GM21515 (cell line): ENCODE measurements at regions not wholly inside any gene's neighbourhood (a gene's known extent, or its start where the extent isn't known, plus 50 kb on each side); places are given as distances from the start of the nearest gene placed in this dataset.
"Not testable (repeated sequence)": the region's sequence is repeated elsewhere in the genome, so short reads cannot be mapped to it uniquely, and the experiment has no call there.

Experiments used
- ATAC-seq: cut with Tn5 transposase; IDR thresholded peaks from one replicate; pipeline ENCODE4 v1.9.1; 2021; ENCODE audit not compliant: unreplicated experiment

DNA sequence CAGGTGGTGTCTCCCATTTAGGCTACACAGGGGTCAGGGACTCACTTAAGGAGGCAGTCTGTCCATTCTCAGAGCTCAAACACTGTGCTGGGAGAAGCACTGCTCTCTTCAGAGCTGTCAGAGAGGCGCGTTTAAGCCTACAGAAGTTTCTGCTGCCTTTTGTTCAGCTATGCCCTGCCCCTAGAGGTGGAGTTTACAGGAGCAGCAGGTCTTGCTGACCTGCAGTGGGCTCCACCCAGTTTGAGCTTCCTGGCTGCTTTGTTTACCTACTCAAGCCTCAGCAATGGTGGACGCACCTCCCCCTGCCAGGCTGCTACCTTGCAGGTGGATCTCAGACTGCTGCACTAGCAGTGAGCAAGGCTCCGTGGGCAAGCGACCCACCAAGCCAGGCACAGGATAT is 260.1 kb downstream of the MEF2C start:
- ATAC-seq: not testable (repeated sequence)

GRCh38 chr5:88615767-88616166 is 267.2 kb downstream of the MEF2C start:
- ATAC-seq: not testable (repeated sequence)

DNA sequence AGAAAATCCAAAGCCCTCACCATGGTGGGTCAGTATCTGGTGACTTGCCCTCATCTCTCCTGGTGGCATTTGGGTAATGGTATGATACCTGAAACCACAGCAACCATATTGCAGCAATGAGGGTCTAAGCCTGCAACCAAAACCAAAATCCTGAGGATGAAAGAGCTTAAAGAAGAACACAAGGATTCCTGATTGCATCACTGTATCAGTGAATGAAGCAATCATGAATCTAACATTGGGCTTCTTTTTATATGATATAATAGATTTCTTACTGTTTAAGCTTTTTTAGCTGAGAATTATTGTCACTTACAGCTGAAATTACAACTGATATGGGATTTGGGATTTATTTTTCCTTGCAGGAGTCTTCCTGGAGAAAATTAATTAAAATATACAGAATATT is 269.9 kb downstream of the MEF2C start:
- no peak for ATAC-seq

DNA sequence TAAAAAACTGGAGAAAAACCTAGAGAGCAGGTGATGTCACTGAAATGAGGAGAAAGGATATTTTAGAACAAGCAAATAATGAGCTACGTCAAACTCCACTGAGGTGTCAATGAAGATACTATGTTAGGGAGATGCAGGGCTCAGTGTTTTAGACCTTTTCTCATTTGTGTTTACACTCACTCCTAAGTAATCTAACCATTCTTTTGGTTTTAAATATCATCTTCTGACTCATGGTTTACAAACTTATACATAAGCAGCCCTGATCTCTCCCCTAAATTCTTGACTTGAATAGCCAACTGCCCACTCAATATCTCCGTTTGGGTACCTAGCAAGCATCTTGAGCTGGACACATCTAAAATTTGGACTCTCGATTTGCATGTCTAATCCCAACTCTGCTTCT is 272.4 kb downstream of the MEF2C start:
- no peak for ATAC-seq

- no peak for ATAC-seq
Observed at GRCh38 chr5:88607492-88607891, 275.5 kb downstream of the MEF2C start.

DNA sequence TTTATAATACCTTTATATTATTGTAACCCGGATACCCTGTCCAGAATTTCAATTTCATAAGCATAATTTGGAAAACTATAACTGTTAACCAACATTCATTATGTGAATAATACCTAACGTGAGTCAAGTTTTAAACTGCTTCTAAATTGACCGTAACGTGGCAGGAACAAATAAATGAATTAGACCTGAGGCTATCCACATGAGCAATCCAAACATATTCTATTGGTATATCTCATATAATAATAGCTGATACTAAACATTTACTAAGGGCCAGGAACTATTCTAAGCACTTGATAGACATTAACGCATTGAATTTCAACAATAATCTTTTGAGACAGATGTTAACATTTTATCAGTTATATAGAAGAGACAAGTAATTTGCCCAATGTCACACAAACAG is 276.4 kb downstream of the MEF2C start:
- no peak for ATAC-seq

DNA sequence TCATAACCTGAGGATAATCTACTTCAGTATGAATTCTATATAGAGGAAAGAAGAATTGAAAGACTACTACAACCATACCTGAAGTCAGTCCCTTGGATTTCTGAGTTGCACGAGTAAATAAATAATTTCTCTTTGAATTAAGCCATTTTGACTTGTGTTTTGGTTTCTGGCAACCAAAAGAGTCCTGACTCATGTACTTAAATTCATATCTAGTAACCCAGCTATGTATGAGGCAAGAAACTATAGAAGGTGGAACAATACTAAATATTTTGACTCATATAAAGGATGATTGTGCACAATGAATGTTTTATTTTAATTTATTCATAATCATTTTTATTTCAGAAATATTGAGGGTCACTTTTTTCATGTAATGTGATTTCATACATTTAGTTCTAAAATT is 276.8 kb downstream of the MEF2C start:
- no peak for ATAC-seq

DNA sequence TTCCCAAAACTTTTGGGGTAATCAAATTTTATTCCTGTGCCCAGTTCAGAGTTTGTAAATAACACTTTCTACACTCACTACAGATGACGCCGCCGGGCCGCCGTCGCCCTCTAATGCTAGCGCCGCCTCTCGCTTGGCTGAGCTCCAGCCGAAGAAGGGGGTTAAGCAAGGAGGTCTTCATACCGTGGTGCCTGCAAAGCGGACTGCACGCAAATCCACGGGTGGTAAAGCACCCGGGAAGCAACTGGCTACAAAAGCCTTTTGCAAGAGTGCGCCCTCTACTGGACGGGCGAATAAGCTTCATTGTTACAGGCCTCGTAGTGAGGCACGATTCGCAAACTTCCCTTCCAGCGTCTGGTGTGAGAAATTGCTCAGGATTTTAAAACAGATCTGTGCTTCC is 280.4 kb downstream of the MEF2C start:
- ATAC-seq: no peak

GRCh38 chr5:88594441-88594840 is 288.5 kb downstream of the MEF2C start:
- ATAC-seq: no peak

GRCh38 chr5:88588609-88589008 is 294.4 kb downstream of the MEF2C start:
- ATAC-seq: no peak

GRCh38 chr5:88583471-88583870 is 299.5 kb downstream of the MEF2C start:
- ATAC-seq: no peak

- no peak for ATAC-seq
Observed at GRCh38 chr5:88558366-88558765, 289.7 kb upstream of the TMEM161B start.

DNA sequence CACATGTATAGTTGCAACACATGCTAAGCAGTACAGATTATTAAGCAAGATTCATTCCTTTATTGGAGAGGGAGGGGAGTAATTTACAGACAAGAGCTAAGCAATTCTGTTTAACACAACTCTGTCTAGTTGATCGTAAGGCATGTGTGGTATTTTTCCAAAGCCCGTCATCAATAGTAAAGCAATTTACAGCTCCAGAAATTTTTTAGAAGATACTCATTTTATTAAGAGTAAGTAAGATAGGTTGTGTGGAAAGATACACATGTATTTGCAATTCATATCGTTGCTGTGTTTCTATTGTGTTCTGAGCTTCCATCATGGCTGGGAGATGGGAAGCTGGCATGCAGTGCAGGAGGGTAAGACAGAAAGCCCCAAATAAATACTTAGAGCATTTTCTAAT is 289.2 kb upstream of the TMEM161B start:
- no peak for ATAC-seq

DNA sequence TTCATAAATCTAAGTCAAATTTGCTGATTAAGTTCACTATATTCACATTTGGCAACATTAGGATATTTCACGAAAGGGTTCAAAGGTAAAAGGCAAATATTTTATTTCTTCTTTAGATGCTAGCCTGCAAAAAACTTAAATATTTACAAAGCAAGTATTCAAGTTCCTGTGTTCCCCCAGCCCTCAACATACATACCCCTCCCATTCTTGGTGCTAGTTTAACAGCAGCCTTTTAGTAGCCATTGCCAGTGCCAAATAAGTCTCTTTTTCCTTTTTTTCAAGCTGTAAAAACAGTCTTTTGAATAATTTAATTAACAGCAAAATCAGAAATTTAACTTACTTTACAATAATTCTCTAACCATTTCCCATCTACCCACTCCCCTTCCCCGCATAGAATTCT is 288.5 kb upstream of the TMEM161B start:
- no peak for ATAC-seq

DNA sequence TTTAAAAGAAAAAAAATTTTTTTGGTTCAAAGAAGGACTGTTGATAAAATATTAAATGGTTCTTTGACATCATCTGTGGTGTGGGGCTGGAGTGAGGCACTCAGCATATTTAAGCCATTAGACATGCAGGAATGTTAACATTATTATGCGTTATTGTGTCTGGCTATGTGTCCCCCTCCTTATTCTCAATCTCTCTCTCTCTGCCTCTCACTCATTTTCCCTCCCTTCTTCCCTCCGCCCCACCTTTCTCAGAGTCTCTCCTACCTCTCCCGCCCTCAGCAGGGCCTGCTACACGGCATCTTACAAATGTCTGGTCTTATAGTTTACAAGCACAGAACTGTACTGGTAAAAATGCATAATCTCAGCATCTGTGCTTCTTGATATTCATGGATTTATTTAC is 287.8 kb upstream of the TMEM161B start:
- ATAC-seq: no peak

GRCh38 chr5:88555674-88556073 is 287.0 kb upstream of the TMEM161B start:
- no peak for ATAC-seq

- no peak for ATAC-seq
Observed at GRCh38 chr5:88553986-88554385, 285.3 kb upstream of the TMEM161B start.

DNA sequence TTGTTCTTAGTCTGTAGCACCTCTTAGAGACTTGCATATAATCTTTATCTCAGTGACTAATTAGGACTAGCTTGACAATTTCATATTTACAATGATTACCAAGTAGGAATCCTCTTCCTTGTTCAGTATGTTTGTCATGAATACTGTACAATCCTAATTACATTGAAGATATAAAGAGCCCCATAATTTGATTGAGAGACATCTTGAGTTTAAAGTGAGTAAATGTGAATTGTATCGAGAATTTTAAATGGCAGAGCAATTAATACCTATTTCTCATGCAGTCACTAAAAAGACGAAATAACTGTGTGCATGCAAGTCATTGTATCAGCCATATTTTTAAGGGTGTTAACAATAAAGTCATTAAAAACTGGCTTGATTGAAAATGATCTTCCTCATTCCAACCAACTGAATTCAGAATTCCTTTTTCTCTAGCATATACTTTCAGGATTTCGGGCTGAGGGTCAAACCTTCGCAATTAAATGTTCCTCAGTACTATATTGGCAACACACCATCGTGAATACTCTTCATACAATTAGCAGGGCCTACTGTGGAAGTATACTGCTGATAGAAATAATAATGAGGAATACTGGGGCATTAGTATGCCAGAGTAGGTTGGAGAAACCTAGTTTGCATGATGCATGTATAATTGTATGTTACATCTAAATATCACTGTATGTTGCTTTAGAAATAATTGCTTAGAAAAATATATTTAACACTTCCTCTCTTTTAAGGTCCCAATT is 284.7 kb upstream of the TMEM161B start:
- ATAC-seq: no peak

GRCh38 chr5:88552426-88552825 is 283.8 kb upstream of the TMEM161B start:
- no peak for ATAC-seq

- no peak for ATAC-seq
Observed at GRCh38 chr5:88551724-88552345, 283.2 kb upstream of the TMEM161B start.

DNA sequence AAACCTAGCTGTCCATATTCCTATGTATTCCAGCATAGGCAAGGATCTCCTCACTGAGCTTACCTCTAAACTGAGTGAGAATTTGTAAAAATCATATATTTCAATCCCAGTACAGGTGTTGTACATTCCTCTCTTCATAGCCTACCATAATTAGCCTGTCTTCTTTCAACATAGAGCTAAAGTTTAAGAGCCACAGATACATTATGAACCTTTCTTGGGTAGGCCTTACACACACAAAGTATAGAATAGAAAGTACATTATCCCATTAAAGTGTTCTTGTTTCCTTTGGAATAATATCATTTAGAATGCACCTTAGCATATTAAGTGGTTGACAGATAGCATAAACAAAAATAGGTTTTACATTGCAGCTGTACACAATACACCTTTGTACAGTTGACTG is 282.1 kb upstream of the TMEM161B start:
- ATAC-seq: no peak

DNA sequence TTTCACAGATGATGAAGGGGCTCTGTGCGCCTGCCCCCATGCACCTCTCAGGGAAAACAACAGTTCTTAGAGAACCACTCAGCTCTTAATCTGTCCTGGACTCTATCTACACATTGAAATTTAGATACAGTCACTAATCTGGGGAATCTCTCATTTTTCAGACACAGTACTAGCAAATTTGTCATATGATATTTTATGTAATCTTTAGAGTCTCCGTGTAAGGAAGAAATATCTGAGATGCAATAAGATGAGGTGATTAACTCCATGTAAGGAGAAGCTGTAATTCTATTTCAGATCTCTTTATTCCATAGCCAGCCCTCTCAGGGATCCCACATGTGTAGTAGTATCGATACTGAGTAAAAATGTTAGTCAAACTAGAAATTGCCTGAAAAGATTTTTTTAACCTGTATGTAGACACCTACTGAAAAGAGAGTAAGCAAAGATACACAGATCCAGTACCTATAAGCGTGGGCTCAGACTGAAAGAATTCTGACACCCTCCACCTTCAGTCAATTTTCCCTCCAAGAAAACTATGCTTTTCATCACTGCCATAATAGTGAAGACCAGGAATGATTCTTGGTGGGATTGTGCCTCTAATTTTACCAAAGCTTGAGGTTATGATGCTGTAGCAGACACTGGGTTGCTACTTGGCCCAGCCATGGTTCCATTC is 279.6 kb upstream of the TMEM161B start:
- ATAC-seq: no peak
